ENCODE measurements at regions not wholly inside any gene's neighbourhood (a gene's known extent, or its start where the extent isn't known, plus 50 kb on each side); places are given as distances from the start of the nearest gene placed in this dataset.

DNA sequence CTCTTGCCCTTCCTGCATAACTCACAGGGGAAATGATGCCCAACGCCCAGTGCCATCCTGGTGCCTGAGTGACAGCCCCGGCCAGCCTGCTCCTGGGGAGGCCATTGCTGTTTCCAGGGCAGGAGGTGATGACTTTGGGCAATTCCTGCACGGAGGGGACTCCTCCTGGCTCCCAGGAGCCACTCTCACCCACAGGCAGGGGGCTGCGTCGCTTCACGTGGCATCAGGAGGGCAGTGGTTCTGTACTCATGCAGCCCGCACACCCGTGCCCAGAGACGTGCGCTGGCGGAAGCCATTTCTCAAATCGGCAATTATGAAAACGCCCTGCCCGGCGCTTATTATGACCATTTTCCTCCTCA lies 272.3 kb downstream of the CTTN start:
- TF ChIP-seq, protein P1, sequence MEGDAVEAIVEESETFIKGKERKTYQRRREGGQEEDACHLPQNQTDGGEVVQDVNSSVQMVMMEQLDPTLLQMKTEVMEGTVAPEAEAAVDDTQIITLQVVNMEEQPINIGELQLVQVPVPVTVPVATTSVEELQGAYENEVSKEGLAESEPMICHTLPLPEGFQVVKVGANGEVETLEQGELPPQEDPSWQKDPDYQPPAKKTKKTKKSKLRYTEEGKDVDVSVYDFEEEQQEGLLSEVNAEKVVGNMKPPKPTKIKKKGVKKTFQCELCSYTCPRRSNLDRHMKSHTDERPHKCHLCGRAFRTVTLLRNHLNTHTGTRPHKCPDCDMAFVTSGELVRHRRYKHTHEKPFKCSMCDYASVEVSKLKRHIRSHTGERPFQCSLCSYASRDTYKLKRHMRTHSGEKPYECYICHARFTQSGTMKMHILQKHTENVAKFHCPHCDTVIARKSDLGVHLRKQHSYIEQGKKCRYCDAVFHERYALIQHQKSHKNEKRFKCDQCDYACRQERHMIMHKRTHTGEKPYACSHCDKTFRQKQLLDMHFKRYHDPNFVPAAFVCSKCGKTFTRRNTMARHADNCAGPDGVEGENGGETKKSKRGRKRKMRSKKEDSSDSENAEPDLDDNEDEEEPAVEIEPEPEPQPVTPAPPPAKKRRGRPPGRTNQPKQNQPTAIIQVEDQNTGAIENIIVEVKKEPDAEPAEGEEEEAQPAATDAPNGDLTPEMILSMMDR (IDR thresholded peaks at IDR 0.05; ENCODE audit: unreplicated experiment) = no peak
- Mint-ChIP-seq H3K4me1 (ENCODE audit: low read depth, unreplicated experiment) (no peaks in the 10 kb centered on the region), H3K27me3 (ENCODE audit: unreplicated experiment) (no peaks in the 10 kb centered on the region), H3K9me3 (ENCODE audit: low read depth, unreplicated experiment) (no peaks in the 10 kb centered on the region), H3K36me3 (ENCODE audit: insufficient read depth, unreplicated experiment) (peaks cover 4% of the 10 kb centered on the region), H3K4me3 (ENCODE audit: low read depth, unreplicated experiment) (no peak overlapping the region), H3K27ac (ENCODE audit: unreplicated experiment) (no peak overlapping the region)
- BruUV-seq (replicated peaks) = no TSS peak
- intact Hi-C loops (cut with micrococcal nuclease; ENCODE audit: unreplicated experiment) = no loop called here
- DNase-seq = no peak
- CTCF ChIA-PET = no interaction called here

GRCh38 chr11:70671083-70671482 lies 272.8 kb downstream of the CTTN start:
- H3K4me1 Mint-ChIP-seq (ENCODE audit: low read depth, unreplicated experiment) = no peaks in the 10 kb centered on the region
- no peak overlapping the region for H3K4me3 Mint-ChIP-seq (ENCODE audit: low read depth, unreplicated experiment)
- no peak overlapping the region for H3K27ac Mint-ChIP-seq (ENCODE audit: unreplicated experiment)
- CTCF ChIA-PET = no interaction called here
- peaks cover 4% of the 10 kb centered on the region for H3K36me3 Mint-ChIP-seq (ENCODE audit: insufficient read depth, unreplicated experiment)
- no peaks in the 10 kb centered on the region for H3K27me3 Mint-ChIP-seq (ENCODE audit: unreplicated experiment)
- intact Hi-C loops (cut with micrococcal nuclease; ENCODE audit: unreplicated experiment) = no loop called here
- no peak for DNase-seq
- H3K9me3 Mint-ChIP-seq (ENCODE audit: low read depth, unreplicated experiment) = no peaks in the 10 kb centered on the region
- BruUV-seq (replicated peaks) = no TSS peak
- TF ChIP-seq, protein P1 (IDR thresholded peaks at IDR 0.05; ENCODE audit: unreplicated experiment) = no peak

GRCh38 chr11:70671611-70672010 lies 273.3 kb downstream of the CTTN start:
- Mint-ChIP-seq H3K4me1 (ENCODE audit: low read depth, unreplicated experiment) (no peaks in the 10 kb centered on the region), H3K27me3 (ENCODE audit: unreplicated experiment) (no peaks in the 10 kb centered on the region), H3K27ac (ENCODE audit: unreplicated experiment) (no peak overlapping the region), H3K36me3 (ENCODE audit: insufficient read depth, unreplicated experiment) (peaks cover 4% of the 10 kb centered on the region), H3K9me3 (ENCODE audit: low read depth, unreplicated experiment) (no peaks in the 10 kb centered on the region), H3K4me3 (ENCODE audit: low read depth, unreplicated experiment) (no peak overlapping the region)
- intact Hi-C loops (cut with micrococcal nuclease; ENCODE audit: unreplicated experiment) = no loop called here
- no peak for DNase-seq
- TF ChIP-seq, protein P1 (IDR thresholded peaks at IDR 0.05; ENCODE audit: unreplicated experiment) = no peak
- CTCF ChIA-PET = no interaction called here
- no TSS peak for BruUV-seq (replicated peaks)

DNA sequence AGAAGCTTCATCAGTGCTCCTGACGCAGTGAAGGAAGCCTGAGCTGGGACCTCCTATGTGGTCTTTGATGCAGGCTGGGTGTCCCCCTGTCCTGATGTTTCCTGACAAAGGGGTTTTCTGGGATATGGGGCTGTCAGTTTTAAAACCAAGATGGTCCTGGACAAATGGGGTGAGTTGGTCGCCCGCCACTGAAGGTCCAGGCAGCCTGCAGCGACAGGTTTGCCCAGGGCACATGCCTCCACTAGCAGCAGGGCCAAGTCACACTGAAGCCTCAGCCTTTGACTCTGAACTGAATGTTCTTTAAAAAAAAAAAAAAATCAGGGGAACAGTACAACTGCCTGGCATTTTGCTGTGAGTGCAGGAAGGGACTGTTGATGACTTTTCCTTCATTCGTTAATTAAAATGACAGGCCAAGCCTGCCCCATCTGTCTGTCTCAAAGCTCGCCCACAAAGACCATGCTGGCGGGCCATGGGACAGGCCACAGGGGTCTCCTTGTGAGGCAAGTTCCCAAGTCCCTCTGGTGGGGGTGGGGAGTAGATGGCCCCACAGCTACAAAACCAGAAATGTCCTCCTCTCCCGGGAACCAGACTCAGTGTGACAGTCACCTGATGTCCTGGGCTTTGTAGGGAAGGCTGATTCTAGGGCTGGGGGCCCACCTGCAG lies 274.8 kb downstream of the CTTN start:
- Mint-ChIP-seq H3K36me3 (ENCODE audit: insufficient read depth, unreplicated experiment) (peaks cover 4% of the 10 kb centered on the region), H3K4me1 (ENCODE audit: low read depth, unreplicated experiment) (no peaks in the 10 kb centered on the region), H3K9me3 (ENCODE audit: low read depth, unreplicated experiment) (no peaks in the 10 kb centered on the region), H3K4me3 (ENCODE audit: low read depth, unreplicated experiment) (no peak overlapping the region), H3K27ac (ENCODE audit: unreplicated experiment) (no peak overlapping the region), H3K27me3 (ENCODE audit: unreplicated experiment) (no peaks in the 10 kb centered on the region)
- intact Hi-C loops (cut with micrococcal nuclease; ENCODE audit: unreplicated experiment) = no loop called here
- TF ChIP-seq, protein P1 (IDR thresholded peaks at IDR 0.05; ENCODE audit: unreplicated experiment) = no peak
- CTCF ChIA-PET = no interaction called here
- BruUV-seq (replicated peaks) = no TSS peak
- DNase-seq = no peak

All from Calu3 (cell line).